CD4-positive, alpha-beta memory T cell (primary cell): ENCODE measurements at regions not wholly inside any gene's neighbourhood (a gene's known extent, or its start where the extent isn't known, plus 50 kb on each side); places are given as distances from the start of the nearest gene placed in this dataset.

Experiments
- CTCF ChIA-PET: fragments of 350-600 bp; sonication (Branson Sonifier 250); formaldehyde crosslinking; loops from one replicate; lab custom pipeline; 2021; ENCODE audit warnings: inconsistent platforms; ENCODE audit not compliant: partially characterized antibody; lab: Charles Lee
- POLR2A ChIA-PET: fragments of 350-600 bp; sonication (Branson Sonifier 250); formaldehyde crosslinking; loops from one replicate; lab custom pipeline; 2021; ENCODE audit not compliant: partially characterized antibody; lab: Charles Lee
- DNase-seq, 5 donors: peaks; one replicate each; pipeline versions ENCODE4 v3.0.0 to v3.0.0-alpha.2; 2020 to 2022; ENCODE audit warnings: mixed read lengths in 1 of 5
- H3K27ac ChIP-seq: one replicate; pipeline ENCODE4 v1.7.0; 2013; ENCODE audit warnings: low read depth, low read length
- H3K27me3 ChIP-seq: 2 replicates; pipeline ENCODE4 v1.7.0; 2013; ENCODE audit warnings: mild to moderate bottlenecking, low read length, moderate library complexity; ENCODE audit not compliant: insufficient read depth
- H3K36me3 ChIP-seq: 2 replicates; pipeline ENCODE4 v1.7.0; 2013; ENCODE audit warnings: mild to moderate bottlenecking, low read length, moderate library complexity; ENCODE audit not compliant: insufficient read depth
- H3K4me1 ChIP-seq: 2 replicates; pipeline ENCODE4 v1.7.0; 2013; ENCODE audit warnings: mild to moderate bottlenecking, low read length, moderate library complexity; ENCODE audit not compliant: insufficient read depth
- H3K4me3 ChIP-seq, 2 donors: one replicate each; pipeline ENCODE4 v1.7.0; 2013; ENCODE audit warnings: low read length in 2 of 2, mild to moderate bottlenecking in 1 of 2
- H3K9me3 ChIP-seq, 2 donors: one replicate each; pipeline ENCODE4 v1.7.0; 2013; ENCODE audit warnings: low read length in 2 of 2, control low read depth in 1 of 2; ENCODE audit not compliant: control insufficient read depth in 1 of 2
- H3K27ac Mint-ChIP-seq, 7 donors: one replicate each; pipeline ENCODE4 v1.8.0; 2020 to 2021; ENCODE audit warnings: mixed read lengths in 7 of 7, mild to moderate bottlenecking in 6 of 7, inconsistent platforms in 3 of 7, moderate library complexity in 3 of 7
- H3K27me3 Mint-ChIP-seq, 2 donors: one replicate each; pipeline ENCODE4 v1.8.0; 2020 to 2021; ENCODE audit warnings: mixed read lengths in 2 of 2
- H3K36me3 Mint-ChIP-seq, 2 donors: one replicate each; pipeline ENCODE4 v1.8.0; 2020 to 2021; ENCODE audit warnings: mixed read lengths in 2 of 2, inconsistent platforms in 1 of 2, mild to moderate bottlenecking in 1 of 2
- H3K4me1 Mint-ChIP-seq, 4 donors: one replicate each; pipeline ENCODE4 v1.8.0; 2020 to 2021; ENCODE audit warnings: mixed read lengths in 4 of 4, mild to moderate bottlenecking in 1 of 4
- H3K4me3 Mint-ChIP-seq, 8 donors: one replicate each; pipeline ENCODE4 v1.8.0; 2020 to 2021; ENCODE audit warnings: mixed read lengths in 8 of 8, mild to moderate bottlenecking in 7 of 8, moderate library complexity in 6 of 8, inconsistent platforms in 3 of 8
- H3K9me3 Mint-ChIP-seq, 8 donors: one replicate each; pipeline ENCODE4 v1.8.0; 2020 to 2021; ENCODE audit warnings: mixed read lengths in 8 of 8, mild to moderate bottlenecking in 5 of 8, inconsistent platforms in 3 of 8, moderate library complexity in 1 of 8
- intact Hi-C: fragments of 100-400 bp; cut with micrococcal nuclease; formaldehyde crosslinking; loops from one replicate; pipeline ENCODE4 v1.15.1; 2023

DNA sequence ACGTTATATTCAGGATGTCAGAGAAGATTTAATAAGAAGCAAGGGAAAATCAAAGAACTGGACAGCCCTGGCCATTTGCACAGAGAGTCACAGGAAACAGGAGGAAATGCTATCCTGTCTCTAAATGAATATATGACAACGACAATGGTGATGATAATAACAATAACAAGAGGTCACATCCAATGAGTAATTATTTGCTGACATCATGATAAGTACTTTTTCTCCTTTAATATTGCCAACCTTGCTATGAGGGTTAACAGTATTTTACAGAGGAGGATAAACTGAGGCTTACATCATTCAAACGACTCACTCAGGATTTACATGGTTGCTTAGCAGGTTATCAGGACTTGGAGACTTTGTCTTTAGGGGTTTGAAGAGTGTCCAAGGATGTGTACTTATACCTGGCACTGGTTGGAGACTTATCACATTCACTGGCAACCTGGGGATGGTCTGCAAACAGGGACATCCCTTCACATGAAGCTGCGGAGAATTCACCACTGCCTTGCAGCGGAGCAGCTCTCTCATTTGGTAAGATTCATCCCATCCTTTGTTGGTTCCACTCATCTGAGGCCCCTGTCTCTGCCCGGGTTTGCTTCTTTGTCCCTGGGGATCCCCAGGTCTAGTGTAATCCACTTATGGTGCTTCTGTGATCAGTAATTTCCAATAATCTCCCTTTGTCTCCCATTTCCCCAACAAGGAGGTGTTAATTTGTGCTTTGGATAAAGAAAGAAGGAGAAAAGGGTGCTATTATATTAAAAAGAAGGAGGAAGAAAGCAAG is 637.8 kb downstream of the BCL11B start:
- no peaks in the 10 kb centered on the region for H3K9me3 ChIP-seq
- Mint-ChIP-seq H3K9me3 (no peaks in the 10 kb centered on the region), H3K4me1 (no peaks in the 10 kb centered on the region), H3K27me3 (no peaks in the 10 kb centered on the region), H3K36me3 (no peaks in the 10 kb centered on the region), H3K4me3 (no peak overlapping the region), H3K27ac (no peak overlapping the region)
- no peak for DNase-seq
- no peaks in the 10 kb centered on the region for H3K4me1 ChIP-seq
- no peak overlapping the region for H3K27ac ChIP-seq
- intact Hi-C loops: no loop called here
- ChIA-PET CTCF (no interaction called here), POLR2A (no interaction called here)
- no peaks in the 10 kb centered on the region for H3K36me3 ChIP-seq
- no peak overlapping the region for H3K4me3 ChIP-seq
- H3K27me3 ChIP-seq: no peaks in the 10 kb centered on the region

DNA sequence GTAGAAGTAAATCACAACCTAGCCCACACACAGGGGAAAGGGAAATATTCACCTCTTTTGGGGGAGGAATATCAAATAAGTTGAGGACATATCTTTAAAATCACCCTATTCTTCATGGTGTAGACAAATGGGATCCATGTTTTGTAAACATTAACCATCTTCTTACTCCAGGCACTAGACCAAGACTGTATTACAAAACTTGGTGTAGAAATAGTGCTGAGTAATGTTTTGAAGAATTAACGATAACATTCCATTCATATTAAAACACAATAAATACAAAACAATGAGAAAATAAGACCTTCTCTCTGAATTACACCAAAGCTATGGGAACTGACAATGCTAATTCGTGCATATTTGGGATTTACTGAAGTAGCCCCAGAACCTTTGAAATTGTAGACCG is 633.6 kb downstream of the BCL11B start:
- H3K4me3 ChIP-seq: no peak overlapping the region
- intact Hi-C loops: no loop called here
- no peak overlapping the region for H3K27ac Mint-ChIP-seq
- no peaks in the 10 kb centered on the region for H3K4me1 ChIP-seq
- H3K36me3 ChIP-seq: no peaks in the 10 kb centered on the region
- no peak overlapping the region for H3K4me3 Mint-ChIP-seq
- H3K27ac ChIP-seq: no peak overlapping the region
- POLR2A ChIA-PET: no interaction called here
- H3K27me3 ChIP-seq: no peaks in the 10 kb centered on the region
- CTCF ChIA-PET: no interaction called here
- peaks cover 0 to 2% of the 10 kb centered on the region in 2 donors for H3K27me3 Mint-ChIP-seq
- peaks cover 0 to 6% (median 2%) of the 10 kb centered on the region in 8 donors for H3K9me3 Mint-ChIP-seq
- no peaks in the 10 kb centered on the region for H3K36me3 Mint-ChIP-seq
- H3K9me3 ChIP-seq: no peaks in the 10 kb centered on the region
- DNase-seq: no peak
- no peaks in the 10 kb centered on the region for H3K4me1 Mint-ChIP-seq

DNA sequence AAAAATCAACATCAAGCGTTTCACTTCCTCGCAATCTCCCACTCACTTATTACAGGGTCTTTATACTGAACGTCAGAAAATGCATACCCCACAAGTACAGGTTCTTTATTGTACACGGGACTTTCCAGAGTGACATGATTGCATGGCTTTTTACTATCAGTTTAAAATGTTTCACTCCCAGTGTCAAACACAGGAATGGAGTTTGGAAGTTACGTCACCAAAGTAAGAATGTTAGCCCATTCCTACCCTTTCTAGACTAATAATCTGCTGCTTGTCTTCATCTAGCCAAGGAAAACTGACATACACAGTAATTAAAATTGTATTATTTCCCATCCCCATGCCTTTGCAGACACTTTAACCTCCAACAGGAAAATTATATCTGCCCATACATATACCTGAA is 624.2 kb downstream of the BCL11B start:
- Histone ChIP-seq H3K9me3 (no peaks in the 10 kb centered on the region), H3K27ac (no peak overlapping the region), H3K4me1 (no peaks in the 10 kb centered on the region), H3K36me3 (no peaks in the 10 kb centered on the region), H3K27me3 (no peaks in the 10 kb centered on the region), H3K4me3 (no peak overlapping the region)
- Mint-ChIP-seq H3K4me3 (no peak overlapping the region), H3K4me1 (no peaks in the 10 kb centered on the region), H3K27me3 (no peaks in the 10 kb centered on the region), H3K36me3 (no peaks in the 10 kb centered on the region), H3K27ac (no peak overlapping the region), H3K9me3 (peaks cover 0 to 3% (median 0%) of the 10 kb centered on the region in 8 donors)
- no peak for DNase-seq
- POLR2A ChIA-PET: no interaction called here
- intact Hi-C loops: no loop called here
- CTCF ChIA-PET: interaction anchor here (1.6 kb wide), 1 partner anchor 19 kb away, joined by 4 read pairs; no protein-coding TSS in a partner anchor

GRCh38 chr14:98651037-98651436 is 621.0 kb downstream of the BCL11B start:
- H3K27ac ChIP-seq: no peak overlapping the region
- peaks cover 2 to 10% of the 10 kb centered on the region in 2 donors for H3K36me3 Mint-ChIP-seq
- peaks cover 2 to 11% (median 10%) of the 10 kb centered on the region in 8 donors for H3K9me3 Mint-ChIP-seq
- no peaks in the 10 kb centered on the region for H3K27me3 ChIP-seq
- ChIA-PET CTCF (no interaction called here), POLR2A (no interaction called here)
- H3K36me3 ChIP-seq: no peaks in the 10 kb centered on the region
- H3K4me3 ChIP-seq: no peak overlapping the region
- intact Hi-C loops: no loop called here
- no peak for DNase-seq
- H3K27me3 Mint-ChIP-seq: no peaks in the 10 kb centered on the region
- H3K4me3 Mint-ChIP-seq: no peak overlapping the region
- H3K9me3 ChIP-seq: no peaks in the 10 kb centered on the region
- no peaks in the 10 kb centered on the region for H3K4me1 Mint-ChIP-seq
- H3K4me1 ChIP-seq: no peaks in the 10 kb centered on the region
- no peak overlapping the region for H3K27ac Mint-ChIP-seq

DNA sequence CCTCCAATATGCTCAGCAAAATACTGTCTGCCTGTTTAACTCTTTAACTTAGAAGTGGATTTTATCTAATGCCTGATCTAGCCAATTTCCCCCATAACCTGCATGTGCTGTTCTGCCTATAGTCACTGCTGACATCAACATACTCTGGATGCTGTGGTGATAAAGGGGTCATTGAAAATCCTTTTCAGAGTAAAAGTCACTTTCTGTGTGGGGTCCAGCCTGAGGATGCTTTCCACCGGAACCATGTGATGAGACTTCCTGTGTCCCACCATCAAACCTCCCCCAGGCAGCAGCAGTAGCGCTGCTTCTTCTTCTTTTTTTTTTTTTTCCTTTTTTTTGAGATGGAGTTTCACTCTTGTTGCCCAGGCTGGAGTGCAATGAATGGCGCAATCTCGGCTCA is 607.0 kb downstream of the BCL11B start:
- Histone ChIP-seq H3K4me1 (no peaks in the 10 kb centered on the region), H3K9me3 (no peaks in the 10 kb centered on the region), H3K27me3 (no peaks in the 10 kb centered on the region), H3K27ac (no peak overlapping the region), H3K36me3 (no peaks in the 10 kb centered on the region), H3K4me3 (no peak overlapping the region)
- Mint-ChIP-seq H3K27me3 (peaks cover 0 to 2% of the 10 kb centered on the region in 2 donors), H3K4me1 (peaks cover 0 to 2% (median 0%) of the 10 kb centered on the region in 4 donors), H3K36me3 (no peaks in the 10 kb centered on the region), H3K4me3 (no peak overlapping the region), H3K9me3 (peaks cover 0 to 2% (median 0%) of the 10 kb centered on the region in 8 donors), H3K27ac (peak overlapping the region in 1 of 7 donors; percentile 59)
- ChIA-PET CTCF (no interaction called here), POLR2A (no interaction called here)
- no peak for DNase-seq
- intact Hi-C loops: no loop called here

DNA sequence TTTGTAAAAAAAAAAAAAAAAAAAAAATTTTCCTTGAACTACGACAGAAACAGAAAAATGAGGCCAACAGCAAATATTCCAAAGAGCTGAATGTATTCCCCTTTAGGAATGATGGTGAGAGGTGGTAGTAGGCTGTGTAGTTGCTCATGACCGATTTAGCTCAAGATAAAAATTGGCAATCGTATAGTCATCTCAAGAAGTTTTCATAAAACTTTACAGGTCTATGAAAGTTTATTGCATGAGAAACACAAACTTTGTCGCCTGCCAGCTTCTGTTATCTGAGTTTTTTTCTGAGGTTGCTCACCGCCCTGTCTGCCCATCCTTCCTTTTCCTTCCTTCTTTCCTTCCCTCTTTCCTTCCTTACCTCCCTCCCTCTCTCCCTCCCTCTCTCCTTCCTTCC is 605.5 kb downstream of the BCL11B start:
- POLR2A ChIA-PET: interaction anchor here (0.6 to 1.2 kb wide), 2 partner anchors 21 to 605 kb away, joined by 3 to 6 read pairs; partner anchors contain the start of gene BCL11B
- no peaks in the 10 kb centered on the region for H3K36me3 Mint-ChIP-seq
- Histone ChIP-seq H3K36me3 (no peaks in the 10 kb centered on the region), H3K4me3 (no peak overlapping the region), H3K27me3 (no peaks in the 10 kb centered on the region), H3K9me3 (no peaks in the 10 kb centered on the region), H3K4me1 (no peaks in the 10 kb centered on the region), H3K27ac (no peak overlapping the region)
- H3K4me1 Mint-ChIP-seq: peaks cover 0 to 2% (median 0%) of the 10 kb centered on the region in 4 donors
- no peak overlapping the region for H3K27ac Mint-ChIP-seq
- H3K9me3 Mint-ChIP-seq: no peaks in the 10 kb centered on the region
- no peak for DNase-seq
- intact Hi-C loops: no loop called here
- CTCF ChIA-PET: no interaction called here
- peaks cover 2% of the 10 kb centered on the region in 2 donors for H3K27me3 Mint-ChIP-seq
- H3K4me3 Mint-ChIP-seq: no peak overlapping the region

DNA sequence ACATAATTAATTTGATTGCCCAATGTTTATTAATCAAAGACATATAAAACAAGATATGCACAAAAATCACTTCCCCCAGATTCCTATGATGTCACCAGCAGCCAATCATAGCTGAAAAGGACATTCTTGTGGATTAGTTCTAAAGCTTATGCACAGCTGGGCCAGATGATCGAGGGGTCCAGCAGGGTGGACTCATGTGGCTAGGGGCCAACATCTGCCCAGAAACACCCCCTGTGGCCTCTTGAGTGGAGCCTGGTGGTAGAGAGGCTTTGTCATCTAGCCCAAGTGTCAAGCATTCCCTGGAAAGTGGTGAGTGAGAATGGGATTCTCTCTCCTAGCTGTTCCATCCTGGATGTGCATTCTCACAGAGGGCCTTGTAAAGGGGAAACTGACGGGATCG is 590.0 kb downstream of the BCL11B start:
- Mint-ChIP-seq H3K4me3 (no peak overlapping the region), H3K36me3 (no peaks in the 10 kb centered on the region), H3K27me3 (peaks cover 0 to 4% of the 10 kb centered on the region in 2 donors), H3K4me1 (no peaks in the 10 kb centered on the region), H3K9me3 (peaks cover 0 to 6% (median 4%) of the 10 kb centered on the region in 8 donors), H3K27ac (peak overlapping the region in 1 of 7 donors; percentile 47)
- Histone ChIP-seq H3K4me3 (no peak overlapping the region), H3K36me3 (no peaks in the 10 kb centered on the region), H3K4me1 (no peaks in the 10 kb centered on the region), H3K27me3 (no peaks in the 10 kb centered on the region), H3K9me3 (no peaks in the 10 kb centered on the region), H3K27ac (no peak overlapping the region)
- DNase-seq: no peak
- intact Hi-C loops: no loop called here
- ChIA-PET POLR2A (no interaction called here), CTCF (no interaction called here)
